IPS DF 6.9 (cell line): ENCODE measurements at regions not wholly inside any gene's neighbourhood (a gene's known extent, or its start where the extent isn't known, plus 50 kb on each side); places are given as distances from the start of the nearest gene placed in this dataset.

Source experiments
- DNase-seq: peaks from one replicate; pipeline ENCODE4 v3.0.0-alpha.2; 2013; ENCODE audit warnings: low read depth, low spot score
- H3K27ac ChIP-seq: one replicate; pipeline ENCODE4 v1.5.1; 2013; ENCODE audit warnings: low read length, control low read depth
- H3K27me3 ChIP-seq: 2 replicates; pipeline ENCODE4 v1.6.1; 2013; ENCODE audit warnings: mild to moderate bottlenecking, low read length; ENCODE audit not compliant: control insufficient read depth, insufficient read depth
- H3K36me3 ChIP-seq: 2 replicates; pipeline ENCODE4 v1.6.1; 2013; ENCODE audit warnings: low read length; ENCODE audit not compliant: control insufficient read depth, insufficient read depth
- H3K4me1 ChIP-seq: 2 replicates; pipeline ENCODE4 v1.6.1; 2013; ENCODE audit warnings: low read length; ENCODE audit not compliant: control insufficient read depth, insufficient read depth
- H3K4me3 ChIP-seq: 2 replicates; pipeline ENCODE4 v1.5.1; 2013; ENCODE audit warnings: mild to moderate bottlenecking, low read length
- H3K9me3 ChIP-seq: 2 replicates; pipeline ENCODE4 v1.6.1; 2013; ENCODE audit warnings: low read length, inconsistent platforms; ENCODE audit not compliant: control insufficient read depth, insufficient read depth
- WGBS: extraction: QIAGEN DNeasy Blood & Tissue Kit; methylation state at CpG from one replicate; pipeline ENCODE4 v1.1.7; 2013; ENCODE audit warnings: mixed read lengths, missing lambda C conversion rate; ENCODE audit not compliant: insufficient read length, insufficient coverage; 5-methylcytosine and 5-hydroxymethylcytosine counted together

- no peaks in the 10 kb centered on the region for H3K27me3 ChIP-seq
- no peaks in the 10 kb centered on the region for H3K4me1 ChIP-seq
- no CpG with 5 or more reads among the region's 3 CpGs for WGBS
- no peaks in the 10 kb centered on the region for H3K9me3 ChIP-seq
- no peak for DNase-seq
- H3K36me3 ChIP-seq, result no peaks in the 10 kb centered on the region
- no peak overlapping the region for H3K4me3 ChIP-seq
- H3K27ac ChIP-seq, result no peak overlapping the region
Measured at GRCh38 chr2:126446106-126446695, 209.8 kb upstream of the GYPC start.

DNA sequence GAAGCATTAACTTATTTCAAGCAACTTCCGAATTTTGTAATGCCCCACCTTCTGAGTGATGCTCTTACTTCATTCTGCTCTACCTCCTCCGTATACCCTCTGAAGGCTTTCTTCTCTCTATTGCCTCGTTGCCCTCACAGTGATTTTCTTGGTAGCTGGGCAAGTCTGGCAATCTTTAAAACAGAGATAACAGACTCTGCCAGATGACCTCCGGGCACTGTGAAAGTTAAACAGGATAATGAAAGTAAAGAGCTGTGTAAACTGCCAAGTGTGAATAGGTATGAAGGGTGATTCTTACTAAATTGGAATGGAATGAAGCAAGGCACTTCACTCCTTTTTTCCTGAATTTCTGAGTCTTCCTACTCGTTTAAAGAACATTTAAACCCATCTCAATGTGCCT, 207.3 kb upstream of the GYPC start:
- Histone ChIP-seq H3K9me3 (no peaks in the 10 kb centered on the region), H3K4me3 (no peak overlapping the region), H3K4me1 (no peaks in the 10 kb centered on the region), H3K36me3 (no peaks in the 10 kb centered on the region), H3K27me3 (no peaks in the 10 kb centered on the region), H3K27ac (no peak overlapping the region)
- no CpG with 5 or more reads among the region's 5 CpGs for WGBS
- DNase-seq, result no peak

- Histone ChIP-seq H3K9me3 (no peaks in the 10 kb centered on the region), H3K4me3 (no peak overlapping the region), H3K4me1 (no peaks in the 10 kb centered on the region), H3K27ac (no peak overlapping the region), H3K36me3 (no peaks in the 10 kb centered on the region), H3K27me3 (no peaks in the 10 kb centered on the region)
- DNase-seq, result no peak
- WGBS, result no CpG with 5 or more reads among the region's 2 CpGs
Measured at GRCh38 chr2:126449677-126450076, 206.3 kb upstream of the GYPC start.

- Histone ChIP-seq H3K4me1 (no peaks in the 10 kb centered on the region), H3K27me3 (no peaks in the 10 kb centered on the region), H3K9me3 (no peaks in the 10 kb centered on the region), H3K36me3 (no peaks in the 10 kb centered on the region), H3K4me3 (no peak overlapping the region), H3K27ac (no peak overlapping the region)
- DNase-seq, result no peak
- WGBS, result no CpG with 5 or more reads among the region's 8 CpGs
Measured at GRCh38 chr2:126463892-126464674, 191.9 kb upstream of the GYPC start.

- Histone ChIP-seq H3K4me1 (no peaks in the 10 kb centered on the region), H3K9me3 (no peaks in the 10 kb centered on the region), H3K4me3 (no peak overlapping the region), H3K27me3 (no peaks in the 10 kb centered on the region), H3K27ac (no peak overlapping the region), H3K36me3 (no peaks in the 10 kb centered on the region)
- DNase-seq, result no peak
- WGBS, result no CpG with 5 or more reads among the region's 6 CpGs
Measured at GRCh38 chr2:126467367-126468054, 188.4 kb upstream of the GYPC start.

- Histone ChIP-seq H3K27me3 (no peaks in the 10 kb centered on the region), H3K9me3 (no peaks in the 10 kb centered on the region), H3K36me3 (no peaks in the 10 kb centered on the region), H3K4me3 (no peak overlapping the region), H3K4me1 (no peaks in the 10 kb centered on the region), H3K27ac (no peak overlapping the region)
- no peak for DNase-seq
- WGBS, result no CpG with 5 or more reads among the region's 3 CpGs
Measured at GRCh38 chr2:126475031-126475430, 180.9 kb upstream of the GYPC start.

GRCh38 chr2:126476691-126477090, 179.3 kb upstream of the GYPC start:
- no CpG with 5 or more reads among the region's 5 CpGs for WGBS
- DNase-seq, result no peak

DNA sequence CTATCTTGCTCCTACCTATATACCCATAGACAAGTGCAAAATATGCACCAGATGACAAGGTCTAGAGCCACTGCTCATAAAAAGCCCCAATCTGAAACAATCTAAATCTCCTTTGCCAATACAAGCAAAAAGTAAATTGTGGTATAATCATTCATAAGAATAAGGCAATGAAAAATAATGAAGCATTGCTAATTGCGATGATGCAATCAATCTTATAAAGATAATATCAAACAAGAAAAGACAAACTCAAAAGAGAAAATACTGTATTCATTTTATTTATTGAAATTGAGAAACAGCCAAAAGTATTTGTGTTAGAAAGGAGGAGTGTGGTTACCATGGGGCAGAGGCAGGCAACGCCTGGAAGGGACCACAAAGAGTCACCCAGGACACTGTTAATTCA, 175.9 kb upstream of the GYPC start:
- Histone ChIP-seq H3K9me3 (no peaks in the 10 kb centered on the region), H3K4me3 (no peak overlapping the region), H3K36me3 (no peaks in the 10 kb centered on the region), H3K27ac (no peak overlapping the region), H3K4me1 (no peaks in the 10 kb centered on the region), H3K27me3 (no peaks in the 10 kb centered on the region)
- DNase-seq, result no peak
- WGBS, result no CpG with 5 or more reads among the region's 2 CpGs

More at GRCh38 chr2:126476691-126477090, 179.3 kb upstream of the GYPC start:
- Histone ChIP-seq H3K4me1 (no peaks in the 10 kb centered on the region), H3K36me3 (no peaks in the 10 kb centered on the region), H3K4me3 (no peak overlapping the region), H3K27me3 (no peaks in the 10 kb centered on the region), H3K27ac (no peak overlapping the region), H3K9me3 (no peaks in the 10 kb centered on the region)

GRCh38 chr2:126482582-126483464, 173.1 kb upstream of the GYPC start:
- 100% methylated on average over 2 of the region's 19 CpGs for WGBS
- Histone ChIP-seq H3K36me3 (no peaks in the 10 kb centered on the region), H3K4me1 (no peaks in the 10 kb centered on the region), H3K27ac (no peak overlapping the region), H3K4me3 (no peak overlapping the region), H3K9me3 (no peaks in the 10 kb centered on the region), H3K27me3 (no peaks in the 10 kb centered on the region)
- DNase-seq, result peak; percentile 5

- no peaks in the 10 kb centered on the region for H3K9me3 ChIP-seq
- no peak overlapping the region for H3K27ac ChIP-seq
- no peaks in the 10 kb centered on the region for H3K27me3 ChIP-seq
- no peaks in the 10 kb centered on the region for H3K36me3 ChIP-seq
- H3K4me3 ChIP-seq, result no peak overlapping the region
- no peaks in the 10 kb centered on the region for H3K4me1 ChIP-seq
- DNase-seq, result no peak
Measured at GRCh38 chr2:126494593-126494992, 161.4 kb upstream of the GYPC start.
